ENCODE measurements at regions not wholly inside any gene's neighbourhood (a gene's known extent, or its start where the extent isn't known, plus 50 kb on each side); places are given as distances from the start of the nearest gene placed in this dataset.
"Not testable (repeated sequence)": the region's sequence is repeated elsewhere in the genome, so short reads cannot be mapped to it uniquely, and the experiment has no call there.

GRCh38 chr2:100704711-100705110 is 115.2 kb upstream of the NPAS2 start:
- Histone ChIP-seq H3K9me3 (ENCODE audit: control insufficient read depth in 1 of 2, low read length in 2 of 2) (no peaks in the 10 kb centered on the region), H3K27me3 (ENCODE audit: low read depth, low read length) (no peaks in the 10 kb centered on the region)

DNA sequence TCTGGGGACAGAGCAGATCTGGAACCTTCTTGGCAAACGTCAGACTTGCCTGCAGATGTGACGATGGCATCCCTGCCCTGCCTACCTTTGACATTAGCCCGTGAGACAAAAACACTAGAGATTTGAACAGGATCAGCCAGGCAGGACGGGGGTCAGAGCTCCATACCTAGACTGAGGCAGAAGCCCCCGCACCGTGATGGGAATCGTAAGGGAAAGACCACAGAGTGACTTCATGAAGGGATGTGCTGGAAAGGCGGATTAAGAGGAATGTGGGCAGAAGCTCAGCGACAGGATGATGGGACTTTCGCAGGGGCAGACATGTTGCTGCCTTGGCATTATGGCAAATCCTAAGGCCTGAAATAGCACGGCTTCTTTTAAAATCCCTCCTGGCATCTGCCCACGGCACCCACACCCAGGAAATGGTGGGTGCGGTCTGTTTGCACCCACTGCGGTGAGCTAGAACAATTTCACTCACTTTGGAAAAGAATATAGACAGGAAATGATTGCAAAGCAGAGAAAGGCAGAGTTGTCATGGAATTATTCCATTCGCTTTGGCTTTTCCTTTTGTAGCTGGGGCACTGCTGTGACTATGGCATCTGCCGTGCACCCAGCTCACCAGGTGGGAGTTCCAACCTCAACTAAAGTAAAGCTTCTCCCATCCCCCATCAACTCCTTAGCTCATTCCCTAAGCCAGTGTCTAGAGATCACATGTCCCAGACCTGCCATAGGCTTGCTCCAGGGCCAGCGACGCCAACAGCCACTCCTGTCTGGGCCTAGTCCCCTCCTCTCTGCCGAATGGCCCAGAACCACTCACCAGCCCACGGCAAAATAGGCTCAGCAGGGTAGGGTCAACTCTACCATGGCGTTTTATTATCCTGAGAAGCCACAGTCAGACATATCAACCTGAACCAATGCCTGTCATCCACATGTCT is 112.7 kb upstream of the NPAS2 start:
- no peaks in the 10 kb centered on the region for H3K9me3 ChIP-seq (ENCODE audit: control insufficient read depth in 1 of 2, low read length in 2 of 2)
- no peaks in the 10 kb centered on the region for H3K27me3 ChIP-seq (ENCODE audit: low read depth, low read length)
- H3K4me3 ChIP-seq (ENCODE audit: low read depth in 1 of 2, low read length in 2 of 2), result no peak overlapping the region
- H3K36me3 ChIP-seq (ENCODE audit: control insufficient read depth in 1 of 2, insufficient read depth in 2 of 2, low read length in 2 of 2), result no peaks in the 10 kb centered on the region
- H3K4me1 ChIP-seq (ENCODE audit: control insufficient read depth in 1 of 2, insufficient read depth in 2 of 2, low read length in 2 of 2), result no peaks in the 10 kb centered on the region
- H3K27ac ChIP-seq (ENCODE audit: low read length), result no peak overlapping the region

More at GRCh38 chr2:100704711-100705110, 115.2 kb upstream of the NPAS2 start:
- Histone ChIP-seq H3K36me3 (ENCODE audit: control insufficient read depth in 1 of 2, insufficient read depth in 2 of 2, low read length in 2 of 2) (no peaks in the 10 kb centered on the region), H3K27ac (ENCODE audit: low read length) (no peak overlapping the region), H3K4me3 (ENCODE audit: low read depth in 1 of 2, low read length in 2 of 2) (no peak overlapping the region), H3K4me1 (ENCODE audit: control insufficient read depth in 1 of 2, insufficient read depth in 2 of 2, low read length in 2 of 2) (no peaks in the 10 kb centered on the region)

GRCh38 chr2:100708333-100708732 is 111.6 kb upstream of the NPAS2 start:
- H3K36me3 ChIP-seq (ENCODE audit: control insufficient read depth in 1 of 2, insufficient read depth in 2 of 2, low read length in 2 of 2), result no peaks in the 10 kb centered on the region
- no peaks in the 10 kb centered on the region for H3K4me1 ChIP-seq (ENCODE audit: control insufficient read depth in 1 of 2, insufficient read depth in 2 of 2, low read length in 2 of 2)
- H3K27ac ChIP-seq (ENCODE audit: low read length), result no peak overlapping the region
- no peaks in the 10 kb centered on the region for H3K9me3 ChIP-seq (ENCODE audit: control insufficient read depth in 1 of 2, low read length in 2 of 2)
- no peaks in the 10 kb centered on the region for H3K27me3 ChIP-seq (ENCODE audit: low read depth, low read length)
- H3K4me3 ChIP-seq (ENCODE audit: low read depth in 1 of 2, low read length in 2 of 2), result no peak overlapping the region

DNA sequence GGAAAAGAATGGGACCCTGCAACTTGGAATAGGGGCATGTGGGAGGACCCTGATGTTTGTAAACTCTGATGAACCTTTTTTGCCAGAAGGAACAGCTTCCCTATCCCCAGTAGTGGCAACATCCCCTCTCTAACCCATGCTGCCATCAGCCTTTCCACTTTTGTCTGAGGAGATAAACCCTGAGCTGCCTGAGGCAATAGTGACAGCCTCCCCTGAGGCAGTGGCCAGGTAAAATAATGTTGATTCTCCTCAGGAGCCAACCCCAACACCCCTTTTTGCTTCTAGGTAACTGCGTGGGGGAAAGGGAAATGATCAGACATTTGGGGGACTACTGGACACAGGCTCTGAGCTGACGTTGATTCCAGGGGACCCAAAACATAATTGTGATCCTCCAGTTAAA is 106.8 kb upstream of the NPAS2 start:
- Histone ChIP-seq H3K4me1 (ENCODE audit: control insufficient read depth in 1 of 2, insufficient read depth in 2 of 2, low read length in 2 of 2) (no peaks in the 10 kb centered on the region), H3K36me3 (ENCODE audit: control insufficient read depth in 1 of 2, insufficient read depth in 2 of 2, low read length in 2 of 2) (no peaks in the 10 kb centered on the region), H3K4me3 (ENCODE audit: low read depth in 1 of 2, low read length in 2 of 2) (no peak overlapping the region), H3K27me3 (ENCODE audit: low read depth, low read length) (no peaks in the 10 kb centered on the region), H3K9me3 (ENCODE audit: control insufficient read depth in 1 of 2, low read length in 2 of 2) (no peaks in the 10 kb centered on the region), H3K27ac (ENCODE audit: low read length) (no peak overlapping the region)

GRCh38 chr2:100714396-100715010 is 105.4 kb upstream of the NPAS2 start:
- H3K4me3 ChIP-seq (ENCODE audit: low read depth in 1 of 2, low read length in 2 of 2); H3K36me3 ChIP-seq (ENCODE audit: control insufficient read depth in 1 of 2, insufficient read depth in 2 of 2, low read length in 2 of 2); H3K4me1 ChIP-seq (ENCODE audit: control insufficient read depth in 1 of 2, insufficient read depth in 2 of 2, low read length in 2 of 2); H3K9me3 ChIP-seq (ENCODE audit: control insufficient read depth in 1 of 2, low read length in 2 of 2); H3K27ac ChIP-seq (ENCODE audit: low read length); H3K27me3 ChIP-seq (ENCODE audit: low read depth, low read length): not testable (repeated sequence)

DNA sequence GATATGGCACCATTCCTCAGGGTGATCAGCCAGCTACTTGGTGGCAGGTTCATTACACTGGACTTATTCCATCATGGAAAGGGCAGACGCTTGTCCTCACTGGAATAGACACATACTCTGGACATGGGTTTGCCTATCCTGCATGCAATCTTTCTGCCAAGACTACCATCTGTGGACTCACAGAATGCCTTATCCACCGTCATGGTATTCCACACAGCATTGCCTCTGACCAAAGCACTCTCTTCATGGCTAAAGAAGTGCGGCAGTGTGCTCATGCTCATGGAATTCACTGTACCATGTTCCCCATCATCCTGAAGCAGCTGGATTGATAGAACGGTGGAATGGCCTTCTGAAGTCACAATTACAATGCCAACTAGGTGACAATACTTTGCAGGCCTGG is 104.1 kb upstream of the NPAS2 start:
- not testable (repeated sequence) for H3K36me3 ChIP-seq (ENCODE audit: control insufficient read depth in 1 of 2, insufficient read depth in 2 of 2, low read length in 2 of 2); H3K27ac ChIP-seq (ENCODE audit: low read length); H3K9me3 ChIP-seq (ENCODE audit: control insufficient read depth in 1 of 2, low read length in 2 of 2); H3K4me3 ChIP-seq (ENCODE audit: low read depth in 1 of 2, low read length in 2 of 2); H3K27me3 ChIP-seq (ENCODE audit: low read depth, low read length); H3K4me1 ChIP-seq (ENCODE audit: control insufficient read depth in 1 of 2, insufficient read depth in 2 of 2, low read length in 2 of 2)

DNA sequence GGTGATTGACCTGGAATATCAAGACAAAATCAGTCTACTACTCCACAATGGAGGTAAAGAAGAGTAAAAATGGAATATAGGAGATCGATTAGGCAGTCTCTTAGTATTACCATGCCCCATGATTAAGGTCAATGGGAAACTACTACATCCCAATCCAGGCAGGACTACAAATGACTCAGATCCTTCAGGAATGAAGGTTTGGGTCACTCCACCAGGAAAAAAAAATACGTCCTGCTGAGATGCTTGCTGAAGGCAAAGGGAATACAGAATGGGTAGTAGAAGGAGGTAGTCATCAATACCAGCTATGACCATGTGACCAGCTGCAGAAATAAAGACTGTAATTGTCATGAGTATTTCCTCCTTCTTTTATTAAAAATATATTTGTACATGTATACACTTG is 103.4 kb upstream of the NPAS2 start:
- Histone ChIP-seq H3K4me3 (ENCODE audit: low read depth in 1 of 2, low read length in 2 of 2) (no peak overlapping the region), H3K36me3 (ENCODE audit: control insufficient read depth in 1 of 2, insufficient read depth in 2 of 2, low read length in 2 of 2) (no peaks in the 10 kb centered on the region), H3K9me3 (ENCODE audit: control insufficient read depth in 1 of 2, low read length in 2 of 2) (no peaks in the 10 kb centered on the region), H3K4me1 (ENCODE audit: control insufficient read depth in 1 of 2, insufficient read depth in 2 of 2, low read length in 2 of 2) (no peaks in the 10 kb centered on the region), H3K27me3 (ENCODE audit: low read depth, low read length) (no peaks in the 10 kb centered on the region), H3K27ac (ENCODE audit: low read length) (no peak overlapping the region)

- no peaks in the 10 kb centered on the region for H3K36me3 ChIP-seq (ENCODE audit: control insufficient read depth in 1 of 2, insufficient read depth in 2 of 2, low read length in 2 of 2)
These were observed 101.8 kb upstream of the NPAS2 start for GRCh38 chr2:100718065-100718629.

GRCh38 chr2:100720445-100720844 is 99.5 kb upstream of the NPAS2 start:
- H3K36me3 ChIP-seq (ENCODE audit: control insufficient read depth in 1 of 2, insufficient read depth in 2 of 2, low read length in 2 of 2), result no peaks in the 10 kb centered on the region
- no peak overlapping the region for H3K27ac ChIP-seq (ENCODE audit: low read length)
- H3K4me1 ChIP-seq (ENCODE audit: control insufficient read depth in 1 of 2, insufficient read depth in 2 of 2, low read length in 2 of 2), result no peaks in the 10 kb centered on the region
- no peak overlapping the region for H3K4me3 ChIP-seq (ENCODE audit: low read depth in 1 of 2, low read length in 2 of 2)
- H3K9me3 ChIP-seq (ENCODE audit: control insufficient read depth in 1 of 2, low read length in 2 of 2), result no peaks in the 10 kb centered on the region
- H3K27me3 ChIP-seq (ENCODE audit: low read depth, low read length), result no peaks in the 10 kb centered on the region

More at GRCh38 chr2:100718065-100718629, 101.8 kb upstream of the NPAS2 start:
- H3K4me3 ChIP-seq (ENCODE audit: low read depth in 1 of 2, low read length in 2 of 2), result no peak overlapping the region
- H3K9me3 ChIP-seq (ENCODE audit: control insufficient read depth in 1 of 2, low read length in 2 of 2), result no peaks in the 10 kb centered on the region
- H3K27ac ChIP-seq (ENCODE audit: low read length), result no peak overlapping the region
- no peaks in the 10 kb centered on the region for H3K4me1 ChIP-seq (ENCODE audit: control insufficient read depth in 1 of 2, insufficient read depth in 2 of 2, low read length in 2 of 2)
- no peaks in the 10 kb centered on the region for H3K27me3 ChIP-seq (ENCODE audit: low read depth, low read length)

DNA sequence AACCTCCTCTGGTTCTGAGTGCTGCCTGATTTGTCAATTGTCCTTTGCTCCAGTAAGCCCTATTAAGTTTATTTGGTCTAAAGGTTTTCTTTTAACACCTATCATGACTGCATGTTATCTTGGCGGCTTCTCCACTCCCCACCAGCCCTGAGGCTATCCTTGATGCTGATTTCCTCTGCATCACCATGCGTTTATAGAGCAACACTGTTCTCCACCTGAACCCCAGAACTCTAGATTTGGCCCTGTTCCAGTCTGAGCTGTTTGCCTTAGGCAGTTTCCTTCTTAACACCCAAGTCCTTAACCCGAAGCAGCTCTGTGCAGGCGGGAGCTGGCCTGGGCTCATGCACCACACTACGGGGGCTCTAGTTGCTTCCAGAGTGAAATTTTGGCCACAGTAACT is 98.2 kb upstream of the NPAS2 start:
- H3K36me3 ChIP-seq (ENCODE audit: control insufficient read depth in 1 of 2, insufficient read depth in 2 of 2, low read length in 2 of 2), result no peaks in the 10 kb centered on the region

DNA sequence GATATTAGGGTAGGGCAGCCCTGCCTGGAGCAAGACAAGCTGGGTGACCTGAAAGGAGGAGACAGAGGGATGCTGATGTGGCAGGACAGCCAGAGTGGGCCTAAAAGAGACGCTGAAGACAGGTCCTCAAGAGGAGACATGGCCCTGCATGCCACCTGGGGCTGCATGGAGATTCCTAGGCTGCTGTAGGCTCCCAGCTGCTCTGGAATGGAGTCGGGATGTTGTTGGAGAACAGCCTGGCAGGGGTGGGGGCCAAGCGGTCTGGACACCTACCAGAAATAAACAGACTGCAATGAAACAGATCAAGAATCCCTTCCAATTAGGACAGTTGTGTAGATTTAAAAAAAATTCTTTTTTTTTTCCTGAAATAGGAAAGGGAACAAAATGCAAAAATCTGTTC is 97.8 kb upstream of the NPAS2 start:
- no peaks in the 10 kb centered on the region for H3K27me3 ChIP-seq (ENCODE audit: low read depth, low read length)
- no peak overlapping the region for H3K27ac ChIP-seq (ENCODE audit: low read length)
- no peaks in the 10 kb centered on the region for H3K9me3 ChIP-seq (ENCODE audit: control insufficient read depth in 1 of 2, low read length in 2 of 2)
- H3K36me3 ChIP-seq (ENCODE audit: control insufficient read depth in 1 of 2, insufficient read depth in 2 of 2, low read length in 2 of 2), result no peaks in the 10 kb centered on the region
- no peaks in the 10 kb centered on the region for H3K4me1 ChIP-seq (ENCODE audit: control insufficient read depth in 1 of 2, insufficient read depth in 2 of 2, low read length in 2 of 2)
- H3K4me3 ChIP-seq (ENCODE audit: low read depth in 1 of 2, low read length in 2 of 2), result no peak overlapping the region

More for the DNA sequence above, 98.2 kb upstream of the NPAS2 start:
- no peaks in the 10 kb centered on the region for H3K4me1 ChIP-seq (ENCODE audit: control insufficient read depth in 1 of 2, insufficient read depth in 2 of 2, low read length in 2 of 2)
- H3K27ac ChIP-seq (ENCODE audit: low read length), result no peak overlapping the region
- no peaks in the 10 kb centered on the region for H3K9me3 ChIP-seq (ENCODE audit: control insufficient read depth in 1 of 2, low read length in 2 of 2)
- H3K27me3 ChIP-seq (ENCODE audit: low read depth, low read length), result no peaks in the 10 kb centered on the region
- no peak overlapping the region for H3K4me3 ChIP-seq (ENCODE audit: low read depth in 1 of 2, low read length in 2 of 2)

All from muscle layer of duodenum (tissue), 2 donors.